Mesenteric fat pad (tissue), 1 donor: ENCODE measurements at regions not wholly inside any gene's neighbourhood (a gene's known extent, or its start where the extent isn't known, plus 50 kb on each side); places are given as distances from the start of the nearest gene placed in this dataset.

Experiments
- DNase-seq: peaks from one replicate; pipeline ENCODE4 v3.0.0-alpha.2; 2020; ENCODE audit warnings: low spot score
- donor health status: DM: yes; HTN: yes; CAD: no.

GRCh38 chr2:57776916-57777315 is 269.7 kb upstream of the VRK2 start:
- DNase-seq = no peak

DNA sequence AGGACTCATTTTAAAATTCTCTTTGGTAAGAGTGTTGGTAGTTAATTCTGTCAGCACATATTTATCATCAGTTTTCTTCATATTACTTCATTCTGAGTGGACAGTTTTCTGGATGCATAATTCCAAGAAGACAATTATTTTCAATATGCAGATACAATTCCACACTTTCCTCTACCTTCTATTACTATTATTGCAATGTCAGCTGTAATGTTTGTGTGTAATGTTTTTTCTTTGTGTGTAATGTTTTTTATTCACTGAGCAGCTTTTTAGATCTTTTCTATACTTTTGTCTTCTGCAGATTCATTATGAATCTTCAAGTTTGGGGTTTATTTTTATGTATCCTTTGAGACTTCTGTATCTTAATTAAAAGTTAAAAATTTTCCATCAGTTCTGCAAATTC is 264.0 kb upstream of the VRK2 start:
- no peak for DNase-seq

- DNase-seq = no peak
These were observed 253.3 kb upstream of the VRK2 start for GRCh38 chr2:57793310-57793709.

- no peak for DNase-seq
These were observed 250.1 kb upstream of the VRK2 start for GRCh38 chr2:57796527-57796926.

- DNase-seq = no peak
These were observed 248.3 kb upstream of the VRK2 start for GRCh38 chr2:57798346-57798745.

- no peak for DNase-seq
These were observed 244.4 kb upstream of the VRK2 start for GRCh38 chr2:57802243-57802642.

DNA sequence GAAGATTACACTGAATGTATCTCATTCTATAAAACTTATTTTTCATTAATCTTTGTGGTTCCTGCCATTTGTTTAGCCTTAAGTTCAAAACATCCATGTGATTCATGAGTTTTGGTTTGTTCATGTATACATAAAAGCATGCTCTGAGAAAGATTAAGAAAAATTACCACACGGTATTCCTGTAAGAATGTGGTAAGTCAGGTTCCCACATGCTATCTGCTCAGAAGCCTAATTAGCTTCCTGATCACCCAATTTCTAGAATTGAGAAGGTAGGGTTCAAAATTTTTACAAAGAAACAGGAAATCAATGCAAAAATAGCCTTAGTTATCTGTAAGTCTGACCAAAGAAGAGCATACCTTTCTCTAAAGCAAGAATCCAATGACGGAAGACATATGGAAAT is 241.6 kb upstream of the VRK2 start:
- DNase-seq = no peak

DNA sequence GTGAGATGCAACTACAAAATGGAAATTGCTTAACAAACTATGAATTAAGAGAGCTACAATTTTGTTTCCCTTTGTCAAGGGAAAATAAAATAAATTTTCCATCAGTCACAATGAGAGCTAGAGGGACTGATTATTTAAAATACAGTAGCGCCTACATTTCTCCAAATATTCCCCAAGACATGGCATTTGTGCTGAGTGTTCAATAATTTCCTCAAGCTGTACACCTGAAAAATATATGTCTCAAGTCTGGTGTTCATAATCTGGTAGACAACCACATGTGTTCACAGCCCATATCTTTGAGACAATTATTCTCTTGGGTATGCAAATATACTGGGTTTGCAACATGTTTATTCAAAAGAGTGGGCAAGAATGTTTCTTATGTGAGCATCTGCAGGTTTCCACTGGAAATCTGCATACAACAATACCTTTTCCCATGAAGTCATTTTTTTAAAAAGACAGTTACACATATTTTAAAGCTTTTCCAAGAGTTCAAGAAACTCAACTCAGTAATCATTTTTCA is 240.1 kb upstream of the VRK2 start:
- DNase-seq = no peak

DNA sequence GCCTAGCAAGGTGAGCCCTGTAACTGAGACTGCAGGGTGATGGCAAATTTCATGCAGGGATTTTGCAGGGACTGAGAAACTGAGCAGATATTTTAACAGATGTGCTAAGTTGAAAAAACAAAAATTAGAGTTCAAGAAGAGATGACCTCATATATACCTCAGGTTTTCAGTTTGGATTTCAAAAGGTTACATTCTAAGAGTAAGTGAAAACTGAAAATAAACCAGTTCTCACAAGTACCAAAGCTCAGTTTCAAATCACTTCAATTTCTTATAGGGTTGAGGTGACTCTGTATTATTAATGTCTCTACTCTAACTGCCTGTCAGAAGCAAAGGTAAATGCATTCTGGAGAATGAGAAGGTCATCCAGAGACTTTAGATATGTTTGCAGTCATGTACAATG is 237.4 kb upstream of the VRK2 start:
- no peak for DNase-seq

DNA sequence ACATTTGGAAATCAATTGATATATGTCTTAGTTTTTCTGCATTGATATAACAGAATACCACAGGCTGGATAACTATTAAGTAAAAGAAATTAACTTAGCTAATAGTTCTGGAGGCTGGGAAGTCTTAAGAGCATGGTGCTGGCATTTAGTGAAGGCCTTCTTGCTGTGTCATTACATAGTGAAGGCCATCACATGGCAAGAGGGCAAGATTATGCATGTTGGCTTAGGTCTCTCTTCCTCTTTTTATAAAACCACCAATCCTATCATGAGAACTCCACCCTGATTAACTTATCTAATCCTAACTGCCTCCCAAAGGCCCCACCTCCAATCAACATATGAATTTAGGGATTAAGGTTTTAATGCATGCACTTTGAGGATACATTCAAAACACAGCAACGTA is 225.5 kb upstream of the VRK2 start:
- DNase-seq = no peak

GRCh38 chr2:57828221-57828620 is 218.4 kb upstream of the VRK2 start:
- DNase-seq = no peak

GRCh38 chr2:57834666-57835065 is 211.9 kb upstream of the VRK2 start:
- DNase-seq = no peak

GRCh38 chr2:57842531-57842930 is 204.1 kb upstream of the VRK2 start:
- DNase-seq = no peak

- no peak for DNase-seq
These were observed 203.4 kb upstream of the VRK2 start for GRCh38 chr2:57843158-57843557.

DNA sequence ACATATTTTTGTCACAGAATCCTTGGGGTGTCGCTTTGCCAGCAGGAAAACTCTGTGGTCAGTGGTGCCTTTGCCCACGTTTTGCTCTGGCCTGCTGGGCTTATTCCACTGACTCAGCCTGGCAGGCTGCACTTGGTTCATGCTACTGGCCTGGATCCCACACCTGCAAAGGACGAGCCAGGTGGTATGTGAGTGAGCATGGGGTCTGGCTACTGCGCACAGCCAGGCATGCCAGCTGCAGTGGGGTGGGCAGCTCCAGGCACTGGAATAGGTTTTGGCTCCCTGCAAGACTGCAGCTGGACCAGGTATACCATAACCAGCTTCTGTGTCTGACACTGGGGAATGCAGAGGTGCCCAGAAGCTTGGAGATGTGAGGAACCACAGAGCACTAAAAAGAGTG is 197.9 kb upstream of the VRK2 start:
- no peak for DNase-seq

- DNase-seq = no peak
These were observed 196.8 kb upstream of the VRK2 start for GRCh38 chr2:57849843-57850242.

DNA sequence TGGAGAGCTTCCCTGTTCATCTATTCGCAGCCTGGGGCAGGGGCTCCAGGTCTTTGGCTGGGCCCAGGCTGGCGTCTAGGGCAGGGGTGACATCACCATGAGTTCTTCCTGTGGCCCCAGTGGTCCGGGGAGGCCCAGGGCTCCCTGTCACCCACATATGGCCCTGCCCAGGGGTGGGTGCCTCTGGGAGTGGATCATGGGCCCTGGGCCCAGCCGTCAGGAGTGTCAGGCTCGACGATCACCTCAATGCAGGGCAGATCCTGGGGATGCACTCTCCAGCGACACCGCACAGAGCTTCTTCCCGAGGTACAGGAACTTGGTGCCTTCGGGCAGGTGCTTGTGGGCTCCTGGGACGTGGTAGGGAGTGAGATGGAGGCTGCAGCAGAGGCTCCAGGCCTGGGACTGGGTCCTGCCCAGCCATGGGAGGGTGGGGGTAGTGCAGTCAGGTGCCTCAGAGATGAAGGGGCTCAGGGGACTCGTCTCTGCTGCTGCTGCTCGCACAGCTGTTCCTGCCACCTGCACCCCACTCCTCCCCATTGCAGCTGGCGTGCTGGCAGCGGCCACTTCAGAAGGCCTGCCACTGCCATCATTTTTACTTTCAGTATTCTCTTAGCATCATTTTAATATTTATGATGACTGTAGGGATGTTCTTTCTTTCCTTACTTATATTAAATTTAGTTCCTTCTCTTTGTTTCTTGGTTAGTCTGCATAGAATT is 196.0 kb upstream of the VRK2 start:
- DNase-seq = peak; percentile 75

GRCh38 chr2:57855212-57855611 is 191.4 kb upstream of the VRK2 start:
- no peak for DNase-seq

DNA sequence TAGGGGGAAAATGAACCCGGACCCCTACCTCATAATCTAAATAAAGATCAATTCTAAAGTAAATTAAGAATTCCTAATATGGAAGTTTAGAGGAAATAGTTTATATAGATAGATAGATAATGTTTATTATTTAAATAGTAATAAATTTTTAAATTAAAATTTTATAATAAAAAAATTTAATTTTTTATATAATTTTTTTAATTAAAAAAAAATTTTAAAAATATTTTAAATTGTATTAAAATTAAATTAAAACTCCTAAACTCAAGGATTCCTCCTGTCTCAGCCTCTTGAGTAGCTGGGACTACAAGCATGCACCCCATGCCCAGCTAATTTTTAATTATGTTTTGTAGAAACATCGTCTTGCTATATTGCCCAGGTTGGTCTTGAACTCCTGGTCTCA is 186.9 kb upstream of the VRK2 start:
- DNase-seq = no peak

DNA sequence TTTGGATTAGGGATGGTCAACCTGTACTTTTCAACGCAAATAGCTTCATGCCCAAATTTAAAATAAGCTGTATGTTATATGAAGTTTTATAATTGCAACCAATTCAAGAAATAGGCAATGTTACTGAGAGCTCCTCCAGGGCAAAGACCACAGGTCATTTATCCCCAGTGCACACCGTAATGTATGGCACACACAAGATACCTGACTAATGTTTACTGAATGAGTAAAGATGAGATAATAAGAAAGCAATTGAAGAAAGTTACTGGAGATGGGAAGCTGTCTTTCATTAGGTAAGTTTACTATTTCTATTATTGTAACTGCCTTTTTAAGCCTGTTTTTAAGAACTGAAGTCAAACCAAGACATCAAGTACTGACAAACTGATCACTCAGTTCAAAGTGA is 184.5 kb upstream of the VRK2 start:
- DNase-seq = no peak

GRCh38 chr2:57862727-57863126 is 183.9 kb upstream of the VRK2 start:
- no peak for DNase-seq

- no peak for DNase-seq
These were observed 181.7 kb upstream of the VRK2 start for GRCh38 chr2:57864926-57865325.

GRCh38 chr2:57867730-57868129 is 178.9 kb upstream of the VRK2 start:
- DNase-seq = no peak
